LNCAP (cell line): ENCODE measurements at regions not wholly inside any gene's neighbourhood (a gene's known extent, or its start where the extent isn't known, plus 50 kb on each side); places are given as distances from the start of the nearest gene placed in this dataset.

Experiments used
- TF ChIP-seq, protein P1 (sequence below): fragments of 450-650 bp; IDR thresholded peaks from 2 replicates; pipeline ENCODE4 v1.5.1; 2017; ENCODE audit warnings: mild to moderate bottlenecking

DNA sequence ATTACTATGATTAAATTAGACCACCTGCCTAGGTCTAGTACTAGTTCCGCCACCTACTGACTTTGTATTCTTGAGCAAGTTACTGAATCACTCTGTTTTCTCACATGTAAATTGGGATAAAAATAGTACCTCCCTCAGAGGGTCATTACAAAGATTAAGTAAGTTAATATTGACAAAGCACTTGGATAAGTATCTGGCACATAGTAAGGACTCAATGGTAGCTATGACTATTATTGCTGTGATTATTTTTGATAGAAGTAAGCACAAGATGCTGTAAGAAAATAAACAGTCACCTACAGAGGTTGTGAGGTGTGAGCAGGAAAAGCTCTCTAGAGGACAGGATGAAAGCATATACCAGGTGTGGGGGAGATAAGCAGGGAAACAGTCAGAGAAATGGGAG is 173.1 kb upstream of the PAPPA start:
- TF ChIP-seq, protein P1, sequence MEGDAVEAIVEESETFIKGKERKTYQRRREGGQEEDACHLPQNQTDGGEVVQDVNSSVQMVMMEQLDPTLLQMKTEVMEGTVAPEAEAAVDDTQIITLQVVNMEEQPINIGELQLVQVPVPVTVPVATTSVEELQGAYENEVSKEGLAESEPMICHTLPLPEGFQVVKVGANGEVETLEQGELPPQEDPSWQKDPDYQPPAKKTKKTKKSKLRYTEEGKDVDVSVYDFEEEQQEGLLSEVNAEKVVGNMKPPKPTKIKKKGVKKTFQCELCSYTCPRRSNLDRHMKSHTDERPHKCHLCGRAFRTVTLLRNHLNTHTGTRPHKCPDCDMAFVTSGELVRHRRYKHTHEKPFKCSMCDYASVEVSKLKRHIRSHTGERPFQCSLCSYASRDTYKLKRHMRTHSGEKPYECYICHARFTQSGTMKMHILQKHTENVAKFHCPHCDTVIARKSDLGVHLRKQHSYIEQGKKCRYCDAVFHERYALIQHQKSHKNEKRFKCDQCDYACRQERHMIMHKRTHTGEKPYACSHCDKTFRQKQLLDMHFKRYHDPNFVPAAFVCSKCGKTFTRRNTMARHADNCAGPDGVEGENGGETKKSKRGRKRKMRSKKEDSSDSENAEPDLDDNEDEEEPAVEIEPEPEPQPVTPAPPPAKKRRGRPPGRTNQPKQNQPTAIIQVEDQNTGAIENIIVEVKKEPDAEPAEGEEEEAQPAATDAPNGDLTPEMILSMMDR, result no peak

DNA sequence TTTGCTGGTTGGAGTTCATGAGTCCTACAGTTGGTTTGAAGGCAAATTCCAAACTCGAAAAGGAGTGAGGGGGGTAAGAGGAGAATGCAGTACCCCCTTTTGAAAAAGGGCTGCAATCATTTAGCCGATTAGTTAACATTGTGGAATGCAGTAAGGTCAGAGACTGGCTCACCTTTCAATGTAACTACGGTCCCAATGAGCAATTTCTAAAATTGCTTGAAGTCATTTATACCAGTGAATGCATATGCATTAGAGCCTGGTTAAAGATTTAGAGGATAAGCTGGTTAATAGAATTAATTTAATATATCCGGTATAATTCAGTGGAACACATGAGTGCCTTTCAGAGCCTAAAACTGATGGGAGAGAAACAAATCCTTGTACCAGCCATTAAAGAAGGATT is 172.6 kb upstream of the PAPPA start:
- TF ChIP-seq, protein P1, result no peak

DNA sequence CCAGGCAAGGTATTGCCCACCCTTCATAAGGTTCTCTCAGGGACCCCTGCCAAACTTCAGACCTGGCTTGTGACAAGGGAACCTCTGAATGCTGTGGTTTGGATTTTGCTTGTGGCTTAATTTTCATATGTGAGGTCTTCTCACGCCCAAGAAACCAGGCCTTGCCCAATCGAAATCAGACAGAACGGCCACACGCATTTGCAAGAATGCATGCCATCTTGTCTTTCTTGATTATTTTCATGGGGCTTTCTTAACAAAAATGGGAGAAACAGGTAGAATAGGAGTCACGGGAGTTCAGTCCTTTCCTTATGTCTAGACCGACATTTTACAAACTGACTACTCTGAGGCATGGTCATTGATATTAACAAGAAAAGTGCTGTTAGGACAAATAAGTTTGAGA is 170.2 kb upstream of the PAPPA start:
- TF ChIP-seq, protein P1, result no peak

DNA sequence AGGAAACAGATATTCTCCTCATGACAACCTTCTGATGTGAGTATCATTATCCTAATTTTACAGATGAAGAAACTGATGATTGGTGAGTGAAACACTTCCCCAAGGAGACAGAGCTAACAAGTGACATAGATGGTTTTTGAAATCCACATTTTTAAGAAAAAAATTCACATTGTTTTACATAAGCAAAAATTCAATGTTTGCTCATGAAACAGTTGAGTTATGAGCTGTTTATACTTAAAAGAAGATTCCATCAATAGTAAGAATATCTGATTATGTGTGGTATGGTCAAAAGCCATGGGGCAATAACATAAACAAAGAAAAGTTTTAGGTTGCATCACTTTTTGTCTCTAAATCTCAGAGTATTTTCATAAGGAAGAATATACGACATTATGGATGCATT is 167.9 kb upstream of the PAPPA start:
- TF ChIP-seq, protein P1, result no peak

DNA sequence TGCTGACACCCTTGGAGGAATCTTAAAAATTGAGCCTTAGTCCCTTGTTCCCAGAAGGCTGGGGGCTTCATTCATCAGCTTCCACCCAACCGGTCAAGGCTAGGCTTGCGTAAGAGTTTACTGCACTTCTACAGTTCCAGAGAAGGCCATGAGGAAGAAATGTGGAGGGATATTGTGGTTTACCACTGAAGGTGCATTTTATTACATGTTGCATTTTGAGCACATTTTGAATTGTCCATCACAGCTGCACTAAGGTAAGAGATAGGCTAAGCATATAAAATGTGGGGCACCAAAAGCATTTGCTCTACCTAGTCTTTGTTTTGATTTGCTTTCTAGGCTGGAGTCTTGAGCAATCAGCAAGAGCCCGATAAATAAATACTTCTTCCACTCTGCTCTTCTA is 167.1 kb upstream of the PAPPA start:
- TF ChIP-seq, protein P1, result no peak

DNA sequence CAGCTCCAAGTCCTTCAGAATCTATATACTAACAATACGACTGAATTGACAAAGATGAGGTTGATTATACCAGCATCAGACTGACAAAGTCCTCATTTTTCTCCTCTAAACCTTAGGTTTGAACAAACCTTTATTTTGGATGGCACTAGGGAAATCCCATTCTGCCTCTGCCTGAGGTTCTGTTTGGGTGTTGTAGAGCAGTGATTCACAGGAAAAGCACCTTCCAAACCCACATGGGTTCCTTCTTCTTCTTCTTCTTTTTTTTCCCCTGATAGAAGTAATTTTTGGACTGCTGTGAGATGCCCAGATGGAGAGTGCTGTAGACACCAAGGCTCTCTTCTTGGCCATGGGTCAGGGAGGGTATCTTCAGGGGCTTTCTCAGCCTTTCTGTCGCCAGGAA is 164.9 kb upstream of the PAPPA start:
- TF ChIP-seq, protein P1, result no peak

DNA sequence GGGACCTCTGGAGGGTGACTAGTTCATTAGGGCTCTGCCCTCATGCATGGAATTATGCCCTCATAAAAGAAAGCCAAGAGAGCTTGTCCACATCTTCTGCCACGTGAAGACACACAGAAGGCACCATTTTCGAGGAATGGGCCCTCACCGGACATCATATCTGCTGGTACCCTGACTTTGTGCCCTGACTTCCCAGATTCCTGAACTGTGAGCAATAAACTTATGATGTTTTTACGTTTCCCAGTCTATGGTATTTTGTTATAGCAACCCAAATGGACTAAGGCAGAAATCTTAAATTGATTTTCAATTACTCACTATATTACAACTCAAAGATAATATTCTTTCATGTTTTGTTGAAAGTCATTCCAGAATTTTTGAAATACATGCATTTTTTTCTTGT is 163.8 kb upstream of the PAPPA start:
- TF ChIP-seq, protein P1, result no peak

DNA sequence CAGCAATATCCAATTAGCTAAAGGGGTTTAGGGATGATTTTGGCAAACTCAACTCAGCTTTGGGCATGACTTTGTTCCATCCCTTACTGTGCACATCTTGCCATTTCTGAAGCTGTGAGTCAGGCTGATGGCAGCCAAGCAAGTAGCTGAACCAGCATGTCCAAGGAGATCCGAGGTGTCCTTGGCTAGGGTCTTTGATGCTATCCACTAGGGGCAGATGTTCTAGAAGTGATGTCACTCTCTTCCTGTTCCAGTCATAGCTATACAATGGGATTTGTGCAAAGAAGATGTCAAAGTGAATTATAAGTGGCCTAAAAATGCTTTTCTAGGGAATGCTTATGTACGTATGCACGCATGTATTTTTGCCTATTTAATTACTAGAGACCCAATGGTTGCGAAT is 160.8 kb upstream of the PAPPA start:
- TF ChIP-seq, protein P1, result no peak
